ENCODE measurements at regions not wholly inside any gene's neighbourhood (a gene's known extent, or its start where the extent isn't known, plus 50 kb on each side); places are given as distances from the start of the nearest gene placed in this dataset.

DNA sequence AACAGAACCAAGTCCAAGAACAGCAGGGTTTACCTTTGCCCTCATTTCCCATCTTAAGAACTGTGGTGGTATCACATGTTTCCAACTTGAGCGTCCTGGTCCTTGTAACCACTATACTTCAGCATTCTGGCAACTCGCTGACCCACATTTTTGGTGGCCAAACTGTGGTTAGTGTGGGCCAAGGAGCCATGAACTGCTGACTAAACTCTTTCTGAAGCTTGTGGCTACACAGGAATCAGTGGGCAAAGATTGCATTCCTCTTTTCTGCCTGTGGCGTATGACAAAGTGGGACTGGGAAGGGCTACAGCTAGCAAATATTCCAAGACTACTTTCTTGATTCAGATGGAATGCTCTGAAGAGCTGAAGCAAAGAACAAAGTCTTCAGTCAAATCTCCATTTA, 106.3 kb upstream of the MID1 start:
- TF ChIP-seq, protein P1, sequence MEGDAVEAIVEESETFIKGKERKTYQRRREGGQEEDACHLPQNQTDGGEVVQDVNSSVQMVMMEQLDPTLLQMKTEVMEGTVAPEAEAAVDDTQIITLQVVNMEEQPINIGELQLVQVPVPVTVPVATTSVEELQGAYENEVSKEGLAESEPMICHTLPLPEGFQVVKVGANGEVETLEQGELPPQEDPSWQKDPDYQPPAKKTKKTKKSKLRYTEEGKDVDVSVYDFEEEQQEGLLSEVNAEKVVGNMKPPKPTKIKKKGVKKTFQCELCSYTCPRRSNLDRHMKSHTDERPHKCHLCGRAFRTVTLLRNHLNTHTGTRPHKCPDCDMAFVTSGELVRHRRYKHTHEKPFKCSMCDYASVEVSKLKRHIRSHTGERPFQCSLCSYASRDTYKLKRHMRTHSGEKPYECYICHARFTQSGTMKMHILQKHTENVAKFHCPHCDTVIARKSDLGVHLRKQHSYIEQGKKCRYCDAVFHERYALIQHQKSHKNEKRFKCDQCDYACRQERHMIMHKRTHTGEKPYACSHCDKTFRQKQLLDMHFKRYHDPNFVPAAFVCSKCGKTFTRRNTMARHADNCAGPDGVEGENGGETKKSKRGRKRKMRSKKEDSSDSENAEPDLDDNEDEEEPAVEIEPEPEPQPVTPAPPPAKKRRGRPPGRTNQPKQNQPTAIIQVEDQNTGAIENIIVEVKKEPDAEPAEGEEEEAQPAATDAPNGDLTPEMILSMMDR (IDR thresholded peaks at IDR 0.05; ENCODE audit: low read depth, low read length, missing input control): no peak
- no peak for TF ChIP-seq FOXA1 (IDR thresholded peaks at IDR 0.05)
- TF ChIP-seq YY1 (IDR thresholded peaks at IDR 0.05): no peak
- TF ChIP-seq, protein P2, sequence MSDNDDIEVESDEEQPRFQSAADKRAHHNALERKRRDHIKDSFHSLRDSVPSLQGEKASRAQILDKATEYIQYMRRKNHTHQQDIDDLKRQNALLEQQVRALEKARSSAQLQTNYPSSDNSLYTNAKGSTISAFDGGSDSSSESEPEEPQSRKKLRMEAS (IDR thresholded peaks at IDR 0.05): no peak
- TF ChIP-seq JUND (IDR thresholded peaks at IDR 0.05): no peak
- no peak for TF ChIP-seq TAF1 (conservative IDR thresholded peaks at IDR 0.05)
- TF ChIP-seq, protein P3, sequence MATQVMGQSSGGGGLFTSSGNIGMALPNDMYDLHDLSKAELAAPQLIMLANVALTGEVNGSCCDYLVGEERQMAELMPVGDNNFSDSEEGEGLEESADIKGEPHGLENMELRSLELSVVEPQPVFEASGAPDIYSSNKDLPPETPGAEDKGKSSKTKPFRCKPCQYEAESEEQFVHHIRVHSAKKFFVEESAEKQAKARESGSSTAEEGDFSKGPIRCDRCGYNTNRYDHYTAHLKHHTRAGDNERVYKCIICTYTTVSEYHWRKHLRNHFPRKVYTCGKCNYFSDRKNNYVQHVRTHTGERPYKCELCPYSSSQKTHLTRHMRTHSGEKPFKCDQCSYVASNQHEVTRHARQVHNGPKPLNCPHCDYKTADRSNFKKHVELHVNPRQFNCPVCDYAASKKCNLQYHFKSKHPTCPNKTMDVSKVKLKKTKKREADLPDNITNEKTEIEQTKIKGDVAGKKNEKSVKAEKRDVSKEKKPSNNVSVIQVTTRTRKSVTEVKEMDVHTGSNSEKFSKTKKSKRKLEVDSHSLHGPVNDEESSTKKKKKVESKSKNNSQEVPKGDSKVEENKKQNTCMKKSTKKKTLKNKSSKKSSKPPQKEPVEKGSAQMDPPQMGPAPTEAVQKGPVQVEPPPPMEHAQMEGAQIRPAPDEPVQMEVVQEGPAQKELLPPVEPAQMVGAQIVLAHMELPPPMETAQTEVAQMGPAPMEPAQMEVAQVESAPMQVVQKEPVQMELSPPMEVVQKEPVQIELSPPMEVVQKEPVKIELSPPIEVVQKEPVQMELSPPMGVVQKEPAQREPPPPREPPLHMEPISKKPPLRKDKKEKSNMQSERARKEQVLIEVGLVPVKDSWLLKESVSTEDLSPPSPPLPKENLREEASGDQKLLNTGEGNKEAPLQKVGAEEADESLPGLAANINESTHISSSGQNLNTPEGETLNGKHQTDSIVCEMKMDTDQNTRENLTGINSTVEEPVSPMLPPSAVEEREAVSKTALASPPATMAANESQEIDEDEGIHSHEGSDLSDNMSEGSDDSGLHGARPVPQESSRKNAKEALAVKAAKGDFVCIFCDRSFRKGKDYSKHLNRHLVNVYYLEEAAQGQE (IDR thresholded peaks at IDR 0.05): no peak
- no peak for TF ChIP-seq HNF4A (conservative IDR thresholded peaks at IDR 0.05)
